NCI-H2107 treated with DMSO at 0.1 percent for 48 hours (cell line): ENCODE measurements at regions not wholly inside any gene's neighbourhood (a gene's known extent, or its start where the extent isn't known, plus 50 kb on each side); places are given as distances from the start of the nearest gene placed in this dataset.

Source experiments
- DNase-seq: peaks from one replicate; lab custom pipeline; 2025; ENCODE audit not compliant: unreplicated experiment; lab: John Stamatoyannopoulos, UW

DNA sequence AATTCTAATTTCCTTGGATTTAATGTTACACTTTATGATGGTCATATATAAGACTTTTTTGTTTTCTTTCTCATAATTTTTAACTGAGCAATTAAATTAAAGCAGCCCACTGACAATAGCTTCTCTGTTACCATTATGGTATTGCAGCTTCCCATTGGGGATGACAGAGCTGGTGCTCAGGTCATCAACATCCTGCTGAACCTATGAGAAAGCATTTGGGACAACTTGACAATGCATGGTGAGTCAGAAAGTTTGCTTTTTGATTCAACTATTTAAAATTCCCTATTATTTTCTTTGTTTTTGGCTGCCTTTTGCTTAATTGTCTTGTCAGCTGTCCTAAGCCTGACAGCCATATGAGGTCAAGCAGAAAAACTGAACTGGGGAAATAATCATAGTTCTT, 487.4 kb upstream of the RIOK2 start:
- DNase-seq = no peak

GRCh38 chr5:97676608-97677007, 493.6 kb upstream of the RIOK2 start:
- no peak for DNase-seq

GRCh38 chr5:97694091-97694490, 511.0 kb upstream of the RIOK2 start:
- DNase-seq = no peak

GRCh38 chr5:97714424-97714823, 531.4 kb upstream of the RIOK2 start:
- DNase-seq = no peak

- no peak for DNase-seq
These were observed 543.1 kb upstream of the RIOK2 start for GRCh38 chr5:97726106-97726505.

GRCh38 chr5:97728920-97729319, 545.9 kb upstream of the RIOK2 start:
- DNase-seq = no peak

DNA sequence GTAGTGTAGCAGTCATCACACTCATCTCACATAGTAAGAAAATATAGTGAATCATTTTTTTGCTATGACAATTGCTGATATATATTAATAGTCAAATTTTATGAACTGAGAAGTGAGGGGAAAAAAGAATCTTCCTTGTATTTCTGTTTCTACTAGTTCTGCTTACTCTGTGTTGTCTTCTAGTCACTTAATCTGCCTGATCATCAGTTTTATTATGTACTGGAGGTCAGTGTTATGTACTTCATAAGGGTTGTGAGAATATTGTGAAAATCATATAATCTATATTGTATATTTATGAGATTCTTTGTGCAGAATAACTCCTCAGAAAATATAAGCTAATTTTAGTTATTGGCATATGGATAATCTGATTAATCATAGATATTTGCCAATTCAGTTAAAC, 546.9 kb upstream of the RIOK2 start:
- no peak for DNase-seq

DNA sequence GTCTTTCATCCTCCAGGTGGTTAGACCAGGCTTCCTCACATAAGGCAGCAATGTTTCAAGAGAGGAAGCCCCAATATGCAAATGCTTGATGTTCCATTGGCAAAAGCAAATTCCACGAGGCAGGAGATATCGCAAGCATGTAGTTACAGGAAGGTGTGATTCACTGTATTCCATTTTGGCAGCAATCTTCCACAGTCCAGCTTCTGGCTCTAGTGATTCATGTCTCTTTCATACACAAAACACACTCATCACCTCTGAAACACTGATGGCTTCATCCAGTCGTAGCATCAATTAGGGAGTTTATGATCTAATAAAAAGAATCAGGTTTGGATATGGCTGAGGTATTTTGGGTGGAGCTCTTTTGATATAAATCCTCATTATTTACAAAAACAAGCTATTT, 552.2 kb upstream of the RIOK2 start:
- DNase-seq = no peak

DNA sequence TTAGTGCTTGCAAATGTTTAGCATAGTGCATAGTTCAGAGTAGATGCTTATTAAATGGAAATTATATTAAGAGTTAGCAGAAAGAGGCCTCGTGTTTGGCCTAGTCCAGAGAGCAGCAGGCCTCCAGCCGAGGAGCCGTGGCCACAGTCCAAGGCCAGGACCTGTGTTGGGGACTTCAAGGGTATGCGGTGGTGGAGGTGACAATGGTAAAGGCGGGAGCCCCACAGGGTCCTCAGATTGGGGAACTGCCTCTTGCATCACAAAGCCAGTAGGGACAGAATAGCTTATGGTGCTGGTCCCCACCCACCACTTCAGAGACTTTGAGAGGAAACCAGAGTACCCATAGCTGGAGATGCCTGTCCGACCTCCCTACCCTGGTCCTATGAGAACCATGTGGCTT, 554.6 kb upstream of the RIOK2 start:
- DNase-seq = no peak

DNA sequence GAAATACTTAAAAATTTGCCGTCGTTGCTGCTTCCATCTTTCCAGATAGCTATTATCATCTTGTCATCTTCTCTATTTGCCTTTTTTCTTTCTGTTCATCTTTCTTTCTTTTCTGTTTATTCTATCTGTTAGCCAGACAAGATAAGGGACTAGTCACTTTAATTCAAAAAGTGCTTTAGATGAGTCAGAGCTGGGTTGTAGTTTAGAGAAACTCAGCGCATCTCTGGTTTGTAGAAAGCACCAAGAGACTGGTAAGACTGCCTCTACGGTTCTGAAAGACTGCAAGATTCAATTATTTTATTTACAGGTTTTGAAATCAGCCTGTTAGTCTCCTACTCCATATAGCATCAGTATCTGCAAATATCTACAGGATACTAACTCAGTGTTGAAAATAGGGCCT, 562.8 kb upstream of the RIOK2 start:
- no peak for DNase-seq

- no peak for DNase-seq
These were observed 567.5 kb upstream of the RIOK2 start for GRCh38 chr5:97750576-97750975.

DNA sequence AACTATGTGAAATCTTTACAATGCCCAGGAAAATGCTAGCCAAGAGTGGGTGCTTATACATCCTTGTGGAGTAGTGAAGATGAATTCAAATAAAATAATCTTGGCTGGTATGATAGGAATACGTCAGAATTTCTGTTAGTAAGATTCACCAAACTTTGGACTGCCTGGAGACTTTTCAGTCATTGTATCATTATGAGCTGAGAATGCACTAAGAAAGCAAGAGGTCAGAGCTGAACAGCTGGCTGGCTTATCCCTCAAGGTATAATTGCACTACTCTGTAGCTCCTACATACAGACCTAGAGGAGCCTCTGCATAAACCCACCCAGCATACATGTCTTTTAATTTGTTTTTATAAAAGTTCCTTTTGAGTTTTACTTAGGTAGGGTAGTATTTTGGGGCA, 568.5 kb upstream of the RIOK2 start:
- no peak for DNase-seq

DNA sequence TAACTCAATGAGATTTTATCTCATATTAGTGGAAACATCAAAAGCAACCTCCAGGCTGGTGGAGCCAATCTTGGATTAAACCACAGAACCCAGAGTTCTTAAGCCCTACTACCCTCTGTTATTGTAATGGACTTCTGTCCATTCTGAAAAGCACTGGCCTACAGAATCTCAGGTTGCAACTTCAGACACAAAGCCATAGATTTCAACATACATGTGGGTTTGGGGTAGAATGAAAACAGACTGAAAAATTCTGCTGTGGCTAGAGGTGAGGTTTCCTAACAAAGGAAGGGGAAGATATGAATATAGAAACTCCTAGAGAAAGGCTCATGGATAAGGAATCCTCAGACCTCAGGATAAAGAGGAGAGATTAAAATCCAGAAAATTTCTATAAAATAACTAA, 569.8 kb upstream of the RIOK2 start:
- DNase-seq = no peak

GRCh38 chr5:97762483-97762882, 579.4 kb upstream of the RIOK2 start:
- no peak for DNase-seq

GRCh38 chr5:97764700-97765099, 581.7 kb upstream of the RIOK2 start:
- DNase-seq = no peak

GRCh38 chr5:97778451-97778850, 595.4 kb upstream of the RIOK2 start:
- no peak for DNase-seq

DNA sequence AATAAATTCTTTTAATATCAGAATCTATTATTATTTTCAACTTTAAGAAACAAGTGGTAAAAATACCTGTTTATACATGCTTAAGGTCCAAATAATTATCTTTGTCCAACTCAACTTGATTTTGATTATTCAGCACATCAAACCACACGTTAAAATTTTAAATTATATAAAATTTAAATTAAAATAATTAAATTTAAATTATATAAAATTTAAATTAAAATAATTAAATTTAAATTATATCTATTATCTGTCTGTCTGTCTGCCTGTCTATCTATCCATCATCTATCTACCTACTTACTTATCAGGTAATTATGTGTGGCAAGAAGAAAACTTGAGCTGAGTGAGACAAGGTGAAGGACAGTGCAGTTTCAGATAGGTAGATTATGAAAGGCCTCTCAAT, 605.3 kb upstream of the RIOK2 start:
- DNase-seq = no peak

DNA sequence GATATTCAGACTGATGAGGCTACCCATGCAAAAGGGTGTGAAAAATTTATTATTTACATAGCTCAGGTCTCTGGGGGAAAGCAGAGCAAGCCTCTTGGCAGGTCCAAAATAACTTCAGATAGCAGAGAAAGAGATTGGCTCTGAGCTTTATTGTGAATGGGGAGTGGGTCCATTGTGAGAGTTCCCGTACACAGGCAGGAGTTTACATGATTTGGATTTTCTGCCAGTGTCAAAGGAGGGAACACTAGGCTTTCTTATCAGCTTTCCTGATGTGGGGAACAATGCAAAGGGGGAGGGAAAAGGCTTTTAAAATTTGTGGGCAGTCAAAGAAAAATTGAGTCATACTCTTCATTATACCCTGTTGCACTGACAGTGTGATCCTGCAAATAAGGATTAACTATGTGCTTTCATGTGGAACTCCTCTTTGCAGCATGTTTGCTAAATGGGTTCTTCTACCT, 615.0 kb upstream of the RIOK2 start:
- no peak for DNase-seq

DNA sequence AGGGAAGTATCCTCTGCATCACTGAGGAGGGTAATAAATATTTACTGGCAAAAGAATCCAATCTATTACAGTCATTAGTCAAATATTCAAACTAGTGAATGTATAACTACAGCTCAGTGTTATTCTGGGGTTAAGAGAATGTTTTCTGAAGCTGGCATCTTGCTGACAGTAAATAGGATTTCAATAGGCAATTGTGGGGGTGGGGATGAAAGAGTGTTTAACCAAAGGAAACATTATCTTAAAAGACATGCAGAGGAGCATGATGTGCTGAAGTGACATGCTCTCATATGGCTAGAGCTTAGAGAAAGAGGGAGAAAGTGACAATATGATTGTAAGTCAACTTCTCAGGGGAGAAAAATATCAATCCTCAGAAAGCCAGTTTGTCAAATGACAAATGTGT, 618.4 kb upstream of the RIOK2 start:
- no peak for DNase-seq

DNA sequence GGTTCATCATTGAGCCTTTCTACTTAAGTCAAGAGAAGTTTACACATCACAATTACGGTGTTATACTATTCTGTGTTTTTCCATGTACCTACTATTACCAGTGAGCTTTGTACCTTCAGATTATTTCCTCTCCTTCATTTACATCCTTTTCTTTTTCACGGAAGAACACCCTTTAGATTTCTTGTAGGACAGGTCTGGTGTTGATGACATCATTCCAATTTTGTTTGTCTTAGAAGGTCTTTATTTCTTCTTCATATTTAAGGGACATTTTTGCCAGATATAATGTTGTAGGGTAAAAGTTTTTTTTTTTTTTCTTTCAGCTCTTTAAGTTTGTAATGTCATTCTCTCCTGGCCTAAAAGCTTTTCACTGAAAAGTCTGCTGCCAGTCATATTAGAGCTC, 637.1 kb upstream of the RIOK2 start:
- DNase-seq = no peak

- no peak for DNase-seq
These were observed 649.7 kb upstream of the RIOK2 start for GRCh38 chr5:97832645-97833296.

DNA sequence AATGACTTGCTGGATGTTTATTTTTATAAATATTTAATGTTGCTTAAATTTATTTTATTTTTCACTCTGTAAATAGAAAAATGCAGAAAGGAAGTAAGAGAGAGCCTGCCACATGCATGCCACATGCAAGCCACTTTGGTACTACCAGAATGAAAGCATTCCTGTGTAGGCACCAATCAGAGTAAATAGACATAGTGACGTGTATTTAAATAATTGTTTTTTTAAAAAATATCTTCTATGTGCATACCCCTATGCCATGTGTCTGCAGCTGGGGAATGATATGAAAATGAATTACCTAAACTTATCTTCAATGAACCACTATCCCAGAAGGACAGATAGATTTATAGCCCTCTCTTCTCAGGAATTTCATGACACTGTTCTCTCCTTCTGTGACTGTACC, 651.5 kb upstream of the RIOK2 start:
- DNase-seq = no peak

DNA sequence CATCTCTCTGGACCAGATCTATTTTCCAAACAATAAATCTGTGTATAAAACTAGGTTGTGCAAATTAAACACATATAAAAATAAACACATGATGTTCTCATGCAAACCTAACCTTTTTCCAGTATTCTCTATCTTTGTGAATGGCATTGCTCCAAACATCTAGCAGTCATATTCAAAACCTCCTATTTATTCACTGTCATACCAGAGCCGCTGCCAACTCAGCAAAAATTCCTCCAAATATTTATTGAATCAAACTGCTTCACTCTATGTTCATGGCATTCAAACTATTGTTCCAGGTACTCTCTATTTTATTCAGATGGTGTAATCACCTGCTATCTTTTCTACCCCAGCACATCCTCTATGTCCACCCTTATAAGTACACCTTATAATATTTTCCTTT, 652.1 kb upstream of the RIOK2 start:
- no peak for DNase-seq

- DNase-seq = no peak
These were observed 653.8 kb upstream of the RIOK2 start for GRCh38 chr5:97836816-97837215.
